Mammary epithelial cell (primary cell): ENCODE measurements at regions not wholly inside any gene's neighbourhood (a gene's known extent, or its start where the extent isn't known, plus 50 kb on each side); places are given as distances from the start of the nearest gene placed in this dataset.

ENCODE experiments used
- CTCF ChIP-seq, 2 donors: IDR thresholded peaks in 1 of 2; conservative IDR thresholded peaks in 1 of 2; 2 replicates each; pipeline ENCODE4 v1.5.1; 2011 to 2012; ENCODE audit warnings: inconsistent platforms in 2 of 2, low read length in 2 of 2, mild to moderate bottlenecking in 2 of 2, control low read depth in 1 of 2, low read depth in 1 of 2; ENCODE audit not compliant: insufficient read depth in 1 of 2; ENCODE audit errors: extremely low read depth in 1 of 2
- EZH2 ChIP-seq: IDR thresholded peaks from 2 replicates; pipeline ENCODE4 v1.6.1; 2012; ENCODE audit warnings: low read length, inconsistent platforms, borderline replicate concordance

DNA sequence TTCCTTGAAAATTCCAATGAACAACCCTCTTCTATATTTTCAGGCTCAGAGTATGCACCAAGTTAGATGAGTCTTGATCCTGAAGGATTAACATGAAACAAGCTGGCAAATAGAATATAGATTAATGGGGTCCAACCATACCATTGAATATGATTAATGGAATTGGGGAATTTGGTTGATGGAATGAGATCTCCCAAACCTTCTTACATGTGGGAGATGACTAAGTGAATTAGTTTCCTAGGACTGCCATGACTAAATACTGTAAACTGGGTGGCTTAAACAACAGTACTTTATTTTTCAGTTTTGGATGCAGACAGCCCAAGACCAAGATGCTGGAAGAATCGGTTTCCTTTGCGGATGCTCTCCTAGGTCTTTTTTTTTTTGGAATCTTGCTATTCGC is 347.0 kb downstream of the QKI start:
- TF ChIP-seq CTCF (conservative IDR thresholded peaks at IDR 0.05 in 1 of 2, IDR thresholded peaks at IDR 0.05 in 1 of 2; ENCODE audit: extremely low read depth in 1 of 2, insufficient read depth in 1 of 2, low read depth in 1 of 2, low read length in 2 of 2) = no peak
- no peak for TF ChIP-seq EZH2
